ENCODE measurements at regions not wholly inside any gene's neighbourhood (a gene's known extent, or its start where the extent isn't known, plus 50 kb on each side); places are given as distances from the start of the nearest gene placed in this dataset.

DNA sequence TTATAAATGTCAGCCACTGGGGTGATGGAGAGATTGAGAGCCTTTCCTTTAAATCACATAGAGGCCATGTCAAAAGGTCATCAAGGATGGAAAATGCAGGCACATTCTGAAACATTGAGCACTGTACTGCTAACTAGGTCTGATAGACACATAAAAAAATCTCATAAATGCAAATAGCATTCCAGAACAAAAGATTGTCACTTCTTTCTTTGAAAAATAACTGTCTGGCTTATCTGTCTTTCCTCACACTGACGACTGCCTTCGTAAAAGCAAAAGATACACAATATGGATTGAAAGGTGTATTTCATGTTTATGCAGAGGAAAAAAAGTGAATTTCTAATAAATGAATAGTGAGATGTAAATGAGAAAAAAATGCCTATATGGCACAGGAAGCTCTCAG lies 59.9 kb downstream of the PABPC4L start:
- Histone ChIP-seq H3K4me1 (ENCODE audit: control insufficient read depth in 1 of 2, insufficient read depth in 2 of 2, low read length in 2 of 2) (no peaks in the 10 kb centered on the region), H2AFZ (ENCODE audit: insufficient read depth, low read depth, low read length, poor library complexity, severe bottlenecking) (no peak overlapping the region), H3K79me2 (ENCODE audit: insufficient read depth, low read length) (no peaks in the 10 kb centered on the region), H3K36me3 (replicated peaks in 1 of 2; ENCODE audit: control insufficient read depth in 1 of 2, insufficient read depth in 2 of 2, low read length in 2 of 2) (no peaks in the 10 kb centered on the region), H3K9ac (ENCODE audit: insufficient read depth, low read length, poor library complexity, severe bottlenecking) (no peak overlapping the region), H3K27me3 (ENCODE audit: control insufficient read depth in 2 of 2, insufficient read depth in 2 of 2, low read length in 2 of 2) (no peaks in the 10 kb centered on the region), H3K27ac (ENCODE audit: low read depth in 1 of 2, low read length in 2 of 2) (no peak overlapping the region), H3K4me2 (replicated peaks; ENCODE audit: extremely low read depth, low read length, poor library complexity, severe bottlenecking) (no peak overlapping the region), H3K4me3 (replicated peaks in 1 of 3; ENCODE audit: low read depth in 2 of 3, low read length in 3 of 3) (no peak overlapping the region), H4K20me1 (ENCODE audit: insufficient read depth, low read length) (no peaks in the 10 kb centered on the region), H3K9me3 (replicated peaks in 1 of 2; ENCODE audit: control insufficient read depth in 1 of 2, insufficient read depth in 1 of 2, low read length in 2 of 2) (no peaks in the 10 kb centered on the region)
- TF ChIP-seq, protein P1, sequence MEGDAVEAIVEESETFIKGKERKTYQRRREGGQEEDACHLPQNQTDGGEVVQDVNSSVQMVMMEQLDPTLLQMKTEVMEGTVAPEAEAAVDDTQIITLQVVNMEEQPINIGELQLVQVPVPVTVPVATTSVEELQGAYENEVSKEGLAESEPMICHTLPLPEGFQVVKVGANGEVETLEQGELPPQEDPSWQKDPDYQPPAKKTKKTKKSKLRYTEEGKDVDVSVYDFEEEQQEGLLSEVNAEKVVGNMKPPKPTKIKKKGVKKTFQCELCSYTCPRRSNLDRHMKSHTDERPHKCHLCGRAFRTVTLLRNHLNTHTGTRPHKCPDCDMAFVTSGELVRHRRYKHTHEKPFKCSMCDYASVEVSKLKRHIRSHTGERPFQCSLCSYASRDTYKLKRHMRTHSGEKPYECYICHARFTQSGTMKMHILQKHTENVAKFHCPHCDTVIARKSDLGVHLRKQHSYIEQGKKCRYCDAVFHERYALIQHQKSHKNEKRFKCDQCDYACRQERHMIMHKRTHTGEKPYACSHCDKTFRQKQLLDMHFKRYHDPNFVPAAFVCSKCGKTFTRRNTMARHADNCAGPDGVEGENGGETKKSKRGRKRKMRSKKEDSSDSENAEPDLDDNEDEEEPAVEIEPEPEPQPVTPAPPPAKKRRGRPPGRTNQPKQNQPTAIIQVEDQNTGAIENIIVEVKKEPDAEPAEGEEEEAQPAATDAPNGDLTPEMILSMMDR (IDR thresholded peaks at IDR 0.05) = no peak
- no CpG with 5 or more reads among the region's 2 CpGs for WGBS (ENCODE audit: insufficient coverage)
- no peaks in the 10 kb centered on the region for H3K27me3 Mint-ChIP-seq (ENCODE audit: low read depth in 3 of 3)
- no peaks in the 10 kb centered on the region for H3K36me3 Mint-ChIP-seq
- intact Hi-C loops (cut with micrococcal nuclease) = no loop called here
- H3K4me3 Mint-ChIP-seq = no peak overlapping the region
- no peaks in the 10 kb centered on the region for H3K4me1 Mint-ChIP-seq
- no peak for DNase-seq
- no peak overlapping the region for H3K27ac Mint-ChIP-seq
- peaks cover 0 to 2% (median 0%) of the 10 kb centered on the region in 7 donors for H3K9me3 Mint-ChIP-seq

DNA sequence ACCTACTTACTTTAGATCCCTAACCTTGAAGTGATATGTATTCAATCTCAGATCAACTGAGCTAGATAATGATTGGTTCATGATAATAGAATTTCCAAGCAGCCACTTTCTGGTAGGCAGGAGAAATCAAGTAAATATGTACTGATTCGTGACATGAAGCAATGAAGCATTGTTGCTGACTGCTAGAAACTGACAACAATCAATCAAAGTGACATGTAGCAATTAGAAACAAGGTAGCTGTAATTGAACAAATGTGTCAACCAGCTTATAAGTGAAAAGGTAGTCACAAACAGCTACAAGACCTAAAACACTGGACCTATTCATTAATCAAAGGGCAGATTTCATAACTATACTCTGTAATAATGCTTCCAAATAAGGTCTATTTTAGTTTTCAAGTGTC lies 62.4 kb downstream of the PABPC4L start:
- no peak overlapping the region for H3K4me3 Mint-ChIP-seq
- Histone ChIP-seq H3K4me1 (ENCODE audit: control insufficient read depth in 1 of 2, insufficient read depth in 2 of 2, low read length in 2 of 2) (no peaks in the 10 kb centered on the region), H4K20me1 (ENCODE audit: insufficient read depth, low read length) (no peaks in the 10 kb centered on the region), H3K79me2 (ENCODE audit: insufficient read depth, low read length) (no peaks in the 10 kb centered on the region), H3K27ac (ENCODE audit: low read depth in 1 of 2, low read length in 2 of 2) (no peak overlapping the region), H3K9me3 (replicated peaks in 1 of 2; ENCODE audit: control insufficient read depth in 1 of 2, insufficient read depth in 1 of 2, low read length in 2 of 2) (no peaks in the 10 kb centered on the region), H3K9ac (ENCODE audit: insufficient read depth, low read length, poor library complexity, severe bottlenecking) (no peak overlapping the region), H3K27me3 (ENCODE audit: control insufficient read depth in 2 of 2, insufficient read depth in 2 of 2, low read length in 2 of 2) (no peaks in the 10 kb centered on the region), H3K4me3 (replicated peaks in 1 of 3; ENCODE audit: low read depth in 2 of 3, low read length in 3 of 3) (no peak overlapping the region), H3K36me3 (replicated peaks in 1 of 2; ENCODE audit: control insufficient read depth in 1 of 2, insufficient read depth in 2 of 2, low read length in 2 of 2) (no peaks in the 10 kb centered on the region), H3K4me2 (replicated peaks; ENCODE audit: extremely low read depth, low read length, poor library complexity, severe bottlenecking) (no peak overlapping the region), H2AFZ (ENCODE audit: insufficient read depth, low read depth, low read length, poor library complexity, severe bottlenecking) (no peak overlapping the region)
- H3K4me1 Mint-ChIP-seq = no peaks in the 10 kb centered on the region
- TF ChIP-seq, protein P1 (IDR thresholded peaks at IDR 0.05) = no peak
- DNase-seq = no peak
- no peaks in the 10 kb centered on the region for H3K27me3 Mint-ChIP-seq (ENCODE audit: low read depth in 3 of 3)
- intact Hi-C loops (cut with micrococcal nuclease) = no loop called here
- no peaks in the 10 kb centered on the region for H3K36me3 Mint-ChIP-seq
- no CpG with 5 or more reads among the region's 1 CpG for WGBS (ENCODE audit: insufficient coverage)
- no peaks in the 10 kb centered on the region for H3K9me3 Mint-ChIP-seq
- H3K27ac Mint-ChIP-seq = no peak overlapping the region
